ENCODE measurements at regions not wholly inside any gene's neighbourhood (a gene's known extent, or its start where the extent isn't known, plus 50 kb on each side); places are given as distances from the start of the nearest gene placed in this dataset.

DNA sequence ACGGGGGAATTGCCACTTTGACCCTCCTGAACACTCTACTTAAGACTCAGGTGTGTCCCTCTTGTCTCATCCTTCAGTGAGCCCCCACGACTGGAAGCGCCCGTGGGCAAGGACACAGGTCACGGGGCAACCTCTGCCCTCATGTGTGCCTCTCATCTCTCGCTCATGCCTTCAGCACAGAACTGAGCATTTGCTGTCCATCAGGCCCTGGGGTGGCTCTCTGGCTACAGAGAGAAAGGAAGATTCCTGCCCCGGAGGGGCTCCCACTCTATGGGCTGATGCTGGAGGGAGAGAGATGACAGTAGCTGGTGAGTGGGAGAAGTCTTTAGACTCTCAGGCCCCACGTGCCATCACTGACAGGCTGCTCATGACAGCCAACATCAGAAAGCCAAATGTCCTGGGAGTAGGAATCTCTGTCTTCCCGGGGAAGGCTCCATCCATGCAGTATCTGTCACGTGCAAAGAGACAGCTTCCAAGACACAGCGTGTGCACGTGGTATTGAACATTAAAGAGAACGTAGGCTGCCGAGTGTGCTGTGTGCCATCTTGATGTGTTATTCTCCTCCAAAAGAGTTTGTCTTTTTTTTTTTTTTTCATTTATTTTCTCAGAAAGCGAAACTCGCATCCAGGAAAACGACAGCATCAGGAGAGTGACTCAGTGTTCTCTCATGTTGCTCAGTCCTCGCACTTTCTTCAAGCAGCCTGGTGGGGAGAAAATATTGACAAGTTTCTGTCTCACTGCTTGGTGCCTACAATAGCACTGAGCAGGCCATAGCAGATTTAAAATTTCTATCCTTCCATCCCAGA is 190.5 kb downstream of the GAS1 start:
- H3K27me3 ChIP-seq (ENCODE audit: control insufficient read depth, insufficient read depth, low read length) = no peaks in the 10 kb centered on the region
- no peaks in the 10 kb centered on the region for H3K36me3 ChIP-seq (ENCODE audit: control insufficient read depth, low read depth, low read length)
- H3K27ac ChIP-seq (ENCODE audit: low read length) = no peak overlapping the region
- H3K9ac ChIP-seq (ENCODE audit: low read length) = no peak overlapping the region
- no peak overlapping the region for H3K4me3 ChIP-seq (ENCODE audit: low read length)
- no peaks in the 10 kb centered on the region for H3K4me1 ChIP-seq (ENCODE audit: control insufficient read depth, low read depth, low read length)
- H3K9me3 ChIP-seq (ENCODE audit: control insufficient read depth, low read depth, low read length) = no peaks in the 10 kb centered on the region

DNA sequence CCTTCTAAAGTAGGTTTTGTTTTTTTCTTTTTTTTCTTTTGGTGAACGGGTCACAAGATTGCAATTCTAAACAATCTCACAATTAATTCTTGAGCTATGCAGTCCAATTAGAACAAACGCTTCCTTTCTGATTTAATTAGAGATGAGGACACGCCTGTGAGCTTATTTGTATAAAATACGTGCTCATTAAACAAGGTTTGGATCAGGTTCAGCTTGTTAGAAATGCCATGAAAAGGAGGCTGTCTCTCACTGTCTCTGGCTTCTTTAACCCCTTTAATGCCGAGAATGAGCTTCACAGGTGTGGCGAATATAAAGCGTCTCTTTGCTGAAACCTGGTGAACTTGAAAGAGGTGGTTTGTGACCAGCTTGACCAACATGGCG is 191.8 kb downstream of the GAS1 start:
- no peaks in the 10 kb centered on the region for H3K27me3 ChIP-seq (ENCODE audit: control insufficient read depth, insufficient read depth, low read length)
- no peaks in the 10 kb centered on the region for H3K36me3 ChIP-seq (ENCODE audit: control insufficient read depth, low read depth, low read length)
- H3K9ac ChIP-seq (ENCODE audit: low read length) = no peak overlapping the region
- no peak overlapping the region for H3K4me3 ChIP-seq (ENCODE audit: low read length)
- H3K4me1 ChIP-seq (ENCODE audit: control insufficient read depth, low read depth, low read length) = no peaks in the 10 kb centered on the region
- no peak overlapping the region for H3K27ac ChIP-seq (ENCODE audit: low read length)
- no peaks in the 10 kb centered on the region for H3K9me3 ChIP-seq (ENCODE audit: control insufficient read depth, low read depth, low read length)

DNA sequence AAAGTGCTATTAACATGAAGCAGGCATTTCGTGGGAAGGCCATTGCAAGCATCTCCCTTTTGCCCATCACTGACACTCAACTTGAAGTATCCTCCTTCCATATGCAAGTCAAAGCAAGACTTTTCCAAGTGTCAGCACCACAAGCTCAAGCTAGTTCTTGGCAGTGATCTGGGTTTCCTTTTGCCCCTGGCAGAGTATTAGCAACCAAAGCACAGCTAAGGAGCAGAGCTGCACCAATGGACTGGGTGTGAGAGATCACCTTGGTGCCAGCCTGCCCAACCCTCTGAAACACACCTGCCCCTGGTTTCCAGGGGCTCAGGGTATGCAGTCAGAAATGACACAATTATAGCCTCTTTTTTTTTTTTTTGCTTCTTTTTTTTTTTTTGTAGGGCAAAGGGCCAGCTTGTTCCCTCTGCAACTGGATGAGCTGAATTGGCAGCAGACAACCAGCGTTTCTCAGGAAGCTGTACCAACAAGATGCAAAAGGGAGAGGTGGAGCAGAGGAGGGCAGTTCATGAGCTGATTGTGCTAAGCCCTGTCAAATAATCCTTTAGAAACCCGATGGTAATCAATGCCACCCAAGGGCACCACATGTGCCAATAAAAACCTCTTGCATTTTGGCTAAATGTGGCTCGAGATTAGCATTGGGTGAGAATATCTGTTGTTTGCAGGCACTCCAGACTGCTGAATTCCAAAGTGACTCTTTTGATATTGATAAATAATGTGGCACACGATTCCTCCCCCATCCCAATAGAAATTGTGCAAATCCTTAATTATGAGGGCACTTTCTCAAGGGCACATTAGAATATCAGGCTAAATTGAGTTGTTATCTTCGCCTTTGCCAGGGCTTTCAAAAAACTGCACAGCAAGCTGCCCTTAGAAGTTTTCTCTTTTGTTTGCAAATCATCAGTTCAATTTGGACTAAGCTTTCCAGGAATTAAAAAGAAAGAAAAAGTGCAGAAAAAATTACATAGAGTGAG is 192.4 kb downstream of the GAS1 start:
- H3K4me3 ChIP-seq (ENCODE audit: low read length) = no peak overlapping the region
- no peaks in the 10 kb centered on the region for H3K4me1 ChIP-seq (ENCODE audit: control insufficient read depth, low read depth, low read length)
- H3K9ac ChIP-seq (ENCODE audit: low read length) = no peak overlapping the region
- H3K36me3 ChIP-seq (ENCODE audit: control insufficient read depth, low read depth, low read length) = no peaks in the 10 kb centered on the region
- H3K27ac ChIP-seq (ENCODE audit: low read length) = no peak overlapping the region
- H3K27me3 ChIP-seq (ENCODE audit: control insufficient read depth, insufficient read depth, low read length) = no peaks in the 10 kb centered on the region
- H3K9me3 ChIP-seq (ENCODE audit: control insufficient read depth, low read depth, low read length) = no peaks in the 10 kb centered on the region

DNA sequence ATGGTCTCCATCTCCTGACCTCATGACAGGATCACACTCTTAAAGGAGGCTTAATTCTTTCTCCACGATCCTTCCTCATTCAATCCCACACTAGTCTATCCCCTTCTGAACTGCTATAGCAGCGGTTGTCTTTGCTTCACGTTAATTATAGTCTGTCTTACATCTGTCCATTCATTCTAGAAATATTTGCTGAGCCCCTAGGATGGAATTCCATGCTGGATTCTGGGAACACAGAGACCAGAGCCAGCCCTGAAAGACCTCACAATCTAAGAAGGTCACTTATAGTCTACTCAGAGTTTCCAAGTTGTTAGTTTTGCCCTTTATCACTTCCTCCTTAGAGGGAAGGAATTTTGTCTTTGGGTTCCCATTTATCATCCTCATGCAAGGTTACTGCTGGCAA is 193.5 kb downstream of the GAS1 start:
- H3K4me3 ChIP-seq (ENCODE audit: low read length) = no peak overlapping the region
- H3K27ac ChIP-seq (ENCODE audit: low read length) = no peak overlapping the region
- H3K27me3 ChIP-seq (ENCODE audit: control insufficient read depth, insufficient read depth, low read length) = no peaks in the 10 kb centered on the region
- no peak overlapping the region for H3K9ac ChIP-seq (ENCODE audit: low read length)
- H3K4me1 ChIP-seq (ENCODE audit: control insufficient read depth, low read depth, low read length) = no peaks in the 10 kb centered on the region
- H3K9me3 ChIP-seq (ENCODE audit: control insufficient read depth, low read depth, low read length) = no peaks in the 10 kb centered on the region
- no peaks in the 10 kb centered on the region for H3K36me3 ChIP-seq (ENCODE audit: control insufficient read depth, low read depth, low read length)

DNA sequence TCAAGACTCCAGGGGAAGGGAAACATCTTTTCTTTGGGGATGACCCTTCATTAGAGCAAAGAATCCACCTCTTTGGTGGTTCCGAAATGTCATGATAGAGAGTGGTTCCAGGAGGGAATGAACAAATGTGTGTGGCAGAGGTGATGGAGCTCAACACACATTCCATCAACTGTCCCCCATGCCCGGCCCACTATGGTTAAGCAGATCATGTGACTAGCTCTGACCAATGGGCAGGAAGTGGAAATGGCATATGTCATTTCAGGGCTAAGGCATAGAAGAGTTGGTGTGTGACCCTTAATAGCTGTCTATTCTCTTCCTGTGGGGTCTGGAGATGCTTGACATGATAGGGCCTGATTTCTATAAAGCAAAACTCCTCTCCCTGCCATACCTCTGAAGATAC is 194.6 kb downstream of the GAS1 start:
- no peak overlapping the region for H3K9ac ChIP-seq (ENCODE audit: low read length)

DNA sequence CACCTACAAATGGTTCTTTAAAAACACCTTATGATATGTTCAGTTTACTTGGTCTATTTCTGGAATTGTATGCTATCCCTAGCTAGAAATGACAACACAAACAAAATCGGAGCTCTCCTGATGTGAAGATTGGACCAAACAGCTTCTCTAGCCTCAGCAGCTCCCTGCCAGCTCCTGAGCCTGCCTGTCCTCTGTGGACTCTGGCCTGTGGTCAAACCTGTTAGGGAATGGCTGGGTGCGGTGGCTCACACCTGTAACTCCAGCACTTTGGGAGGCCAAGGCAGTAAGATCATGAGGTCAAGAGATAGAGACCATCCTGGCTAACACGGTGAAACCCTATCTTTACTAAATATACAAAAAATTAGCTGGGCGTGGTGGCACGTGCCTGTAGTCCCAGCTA is 195.3 kb downstream of the GAS1 start:
- Histone ChIP-seq H3K4me3 (ENCODE audit: low read length) (no peak overlapping the region), H3K27me3 (ENCODE audit: control insufficient read depth, insufficient read depth, low read length) (no peaks in the 10 kb centered on the region), H3K9ac (ENCODE audit: low read length) (no peak overlapping the region), H3K9me3 (ENCODE audit: control insufficient read depth, low read depth, low read length) (no peaks in the 10 kb centered on the region), H3K4me1 (ENCODE audit: control insufficient read depth, low read depth, low read length) (no peaks in the 10 kb centered on the region), H3K27ac (ENCODE audit: low read length) (no peak overlapping the region), H3K36me3 (ENCODE audit: control insufficient read depth, low read depth, low read length) (no peaks in the 10 kb centered on the region)

More for the DNA sequence above, 194.6 kb downstream of the GAS1 start:
- Histone ChIP-seq H3K27me3 (ENCODE audit: control insufficient read depth, insufficient read depth, low read length) (no peaks in the 10 kb centered on the region), H3K36me3 (ENCODE audit: control insufficient read depth, low read depth, low read length) (no peaks in the 10 kb centered on the region), H3K27ac (ENCODE audit: low read length) (no peak overlapping the region), H3K4me3 (ENCODE audit: low read length) (no peak overlapping the region), H3K9me3 (ENCODE audit: control insufficient read depth, low read depth, low read length) (no peaks in the 10 kb centered on the region), H3K4me1 (ENCODE audit: control insufficient read depth, low read depth, low read length) (no peaks in the 10 kb centered on the region)

DNA sequence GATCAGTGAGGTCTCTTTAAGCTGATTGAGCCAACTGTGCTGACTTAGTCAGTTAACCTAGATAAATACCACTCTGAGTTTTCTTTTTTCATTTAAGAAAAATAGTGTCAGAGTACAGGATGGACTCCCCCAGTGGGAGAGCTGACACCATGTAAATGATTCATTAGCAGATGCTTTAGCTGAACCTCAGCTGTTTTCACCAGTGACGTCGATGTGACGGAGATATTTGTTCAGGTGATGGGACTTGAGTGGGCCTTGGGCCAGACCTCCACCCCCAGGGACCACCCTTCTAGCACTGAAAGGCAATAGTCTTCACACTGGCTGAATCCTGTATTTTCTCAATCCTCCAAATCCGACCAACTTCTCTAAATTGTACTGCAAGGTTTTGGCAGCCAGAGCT is 196.1 kb downstream of the GAS1 start:
- H3K4me3 ChIP-seq (ENCODE audit: low read length) = no peak overlapping the region
- H3K36me3 ChIP-seq (ENCODE audit: control insufficient read depth, low read depth, low read length) = no peaks in the 10 kb centered on the region
- no peak overlapping the region for H3K9ac ChIP-seq (ENCODE audit: low read length)
- H3K4me1 ChIP-seq (ENCODE audit: control insufficient read depth, low read depth, low read length) = no peaks in the 10 kb centered on the region
- no peak overlapping the region for H3K27ac ChIP-seq (ENCODE audit: low read length)
- H3K9me3 ChIP-seq (ENCODE audit: control insufficient read depth, low read depth, low read length) = no peaks in the 10 kb centered on the region
- H3K27me3 ChIP-seq (ENCODE audit: control insufficient read depth, insufficient read depth, low read length) = no peaks in the 10 kb centered on the region

DNA sequence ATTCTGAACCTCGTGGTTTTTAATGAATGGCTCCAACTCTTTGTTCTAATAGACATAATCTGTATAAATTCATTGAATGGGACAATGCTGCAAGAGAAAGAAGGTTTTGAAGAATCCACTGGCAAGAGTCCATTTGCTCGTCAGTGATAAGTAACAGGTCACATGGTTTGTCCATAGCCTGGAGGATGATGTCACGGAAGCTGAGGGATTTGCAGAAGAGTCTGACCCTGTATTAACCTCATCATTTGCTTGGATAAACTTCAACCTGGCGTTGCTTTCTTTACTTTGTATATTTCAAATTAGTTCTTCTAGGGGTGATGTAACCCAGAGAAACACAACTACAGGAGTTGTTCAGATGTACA is 197.4 kb downstream of the GAS1 start:
- Histone ChIP-seq H3K36me3 (ENCODE audit: control insufficient read depth, low read depth, low read length) (no peaks in the 10 kb centered on the region), H3K27ac (ENCODE audit: low read length) (no peak overlapping the region), H3K4me3 (ENCODE audit: low read length) (no peak overlapping the region)

DNA sequence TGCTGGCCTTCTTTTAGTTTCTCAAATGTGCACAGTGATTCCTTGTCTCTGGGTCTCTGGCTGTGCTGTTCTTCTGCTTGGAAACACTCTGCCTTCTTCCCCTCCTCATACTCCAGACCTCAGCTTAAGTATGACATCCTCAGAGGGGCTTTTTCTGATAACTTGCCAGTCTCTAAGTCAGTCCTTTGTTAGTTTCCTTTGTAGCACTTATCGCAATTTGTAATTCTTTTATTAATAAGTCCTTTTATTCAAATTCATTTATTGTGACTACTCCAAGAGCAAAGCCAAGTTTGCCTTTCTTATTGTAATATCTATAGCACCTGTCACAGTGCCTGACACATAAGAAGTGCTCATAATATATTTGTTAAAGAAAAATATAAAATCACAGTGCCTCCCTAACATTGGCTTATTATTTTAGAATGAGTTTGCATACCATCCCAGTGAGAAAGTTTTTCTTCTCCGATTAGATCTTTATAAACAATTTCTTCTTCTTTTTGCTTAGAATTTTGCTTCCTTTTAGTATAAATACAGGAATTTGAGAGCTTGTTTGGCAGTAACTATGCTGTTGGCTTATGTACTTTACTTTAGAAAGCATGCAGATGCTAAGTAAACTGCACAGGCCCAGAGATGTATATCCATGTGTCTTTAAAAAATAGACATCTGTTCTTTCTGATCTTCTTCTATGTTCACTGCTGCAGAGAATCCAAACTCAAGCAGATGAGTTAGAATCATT is 198.0 kb downstream of the GAS1 start:
- Histone ChIP-seq H3K27ac (ENCODE audit: low read length) (no peak overlapping the region), H3K4me1 (ENCODE audit: control insufficient read depth, low read depth, low read length) (no peaks in the 10 kb centered on the region), H3K4me3 (ENCODE audit: low read length) (no peak overlapping the region), H3K36me3 (ENCODE audit: control insufficient read depth, low read depth, low read length) (no peaks in the 10 kb centered on the region), H3K9me3 (ENCODE audit: control insufficient read depth, low read depth, low read length) (no peaks in the 10 kb centered on the region), H3K9ac (ENCODE audit: low read length) (no peak overlapping the region), H3K27me3 (ENCODE audit: control insufficient read depth, insufficient read depth, low read length) (no peaks in the 10 kb centered on the region)

More for the DNA sequence above, 197.4 kb downstream of the GAS1 start:
- H3K9ac ChIP-seq (ENCODE audit: low read length) = no peak overlapping the region
- no peaks in the 10 kb centered on the region for H3K9me3 ChIP-seq (ENCODE audit: control insufficient read depth, low read depth, low read length)
- H3K27me3 ChIP-seq (ENCODE audit: control insufficient read depth, insufficient read depth, low read length) = no peaks in the 10 kb centered on the region
- no peaks in the 10 kb centered on the region for H3K4me1 ChIP-seq (ENCODE audit: control insufficient read depth, low read depth, low read length)

DNA sequence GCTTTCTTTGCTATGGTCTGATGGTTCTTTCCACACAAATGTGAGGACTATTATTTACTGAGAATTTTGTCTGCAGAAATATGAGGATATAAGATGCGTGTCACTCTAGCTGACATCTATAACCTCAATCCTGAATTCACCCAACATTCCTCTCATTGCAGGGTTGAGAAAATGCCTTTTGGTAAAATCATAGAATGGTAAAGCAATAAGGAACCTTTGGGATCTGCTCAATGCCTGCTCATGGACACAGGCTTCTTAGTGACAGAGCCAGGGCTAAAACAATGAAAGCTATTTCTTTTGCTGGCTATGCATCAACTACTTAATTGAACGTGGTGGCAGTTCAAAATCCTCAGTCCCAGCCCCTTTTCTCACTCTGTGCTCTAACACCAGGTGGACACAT is 199.6 kb downstream of the GAS1 start:
- Histone ChIP-seq H3K27ac (ENCODE audit: low read length) (no peak overlapping the region), H3K9me3 (ENCODE audit: control insufficient read depth, low read depth, low read length) (no peaks in the 10 kb centered on the region), H3K9ac (ENCODE audit: low read length) (no peak overlapping the region), H3K4me1 (ENCODE audit: control insufficient read depth, low read depth, low read length) (no peaks in the 10 kb centered on the region), H3K4me3 (ENCODE audit: low read length) (no peak overlapping the region), H3K36me3 (ENCODE audit: control insufficient read depth, low read depth, low read length) (no peaks in the 10 kb centered on the region), H3K27me3 (ENCODE audit: control insufficient read depth, insufficient read depth, low read length) (no peaks in the 10 kb centered on the region)
